OCI-LY7 (cell line): ENCODE measurements at regions not wholly inside any gene's neighbourhood (a gene's known extent, or its start where the extent isn't known, plus 50 kb on each side); places are given as distances from the start of the nearest gene placed in this dataset.

Experiments used
- EZH2phosphoT487 ChIP-seq: fragments of 200-600 bp; sonication (generic); IDR thresholded peaks from 2 replicates; pipeline ENCODE4 v1.6.1; 2018; ENCODE audit warnings: low read depth, borderline replicate concordance, mild to moderate bottlenecking, mixed run types, antibody characterized with exemption, low read length, moderate library complexity, mixed read lengths
- TF ChIP-seq, protein P1 (sequence below): fragments of 200-600 bp; sonication (generic); conservative IDR thresholded peaks from 2 replicates; pipeline ENCODE4 v1.5.1; 2014; ENCODE audit warnings: mild to moderate bottlenecking, antibody characterized with exemption, low read length, moderate library complexity, mixed read lengths

DNA sequence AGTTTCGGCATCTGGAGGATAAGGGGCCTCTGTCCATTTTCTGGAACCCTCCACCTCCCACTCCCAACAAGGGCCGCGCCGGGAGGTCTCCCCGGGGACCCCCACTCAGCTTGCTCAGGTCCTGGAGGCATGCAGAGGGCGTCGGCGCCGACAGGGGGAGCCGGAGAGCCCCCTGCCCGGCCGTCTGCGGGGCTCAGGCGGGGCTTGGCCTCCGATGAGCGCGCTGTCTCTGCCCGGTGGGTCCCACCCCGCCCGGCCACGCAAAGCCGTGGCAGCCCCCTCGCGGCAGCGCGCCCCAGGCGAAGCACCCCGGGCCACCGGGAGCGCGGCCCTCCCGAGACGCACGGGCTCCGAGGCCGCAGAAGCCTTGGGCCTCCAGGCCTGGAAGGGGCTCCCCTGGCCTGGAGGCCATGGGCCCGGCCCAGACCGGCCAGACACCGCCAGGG is 149.7 kb upstream of the ZNF536 start:
- TF ChIP-seq, protein P1, sequence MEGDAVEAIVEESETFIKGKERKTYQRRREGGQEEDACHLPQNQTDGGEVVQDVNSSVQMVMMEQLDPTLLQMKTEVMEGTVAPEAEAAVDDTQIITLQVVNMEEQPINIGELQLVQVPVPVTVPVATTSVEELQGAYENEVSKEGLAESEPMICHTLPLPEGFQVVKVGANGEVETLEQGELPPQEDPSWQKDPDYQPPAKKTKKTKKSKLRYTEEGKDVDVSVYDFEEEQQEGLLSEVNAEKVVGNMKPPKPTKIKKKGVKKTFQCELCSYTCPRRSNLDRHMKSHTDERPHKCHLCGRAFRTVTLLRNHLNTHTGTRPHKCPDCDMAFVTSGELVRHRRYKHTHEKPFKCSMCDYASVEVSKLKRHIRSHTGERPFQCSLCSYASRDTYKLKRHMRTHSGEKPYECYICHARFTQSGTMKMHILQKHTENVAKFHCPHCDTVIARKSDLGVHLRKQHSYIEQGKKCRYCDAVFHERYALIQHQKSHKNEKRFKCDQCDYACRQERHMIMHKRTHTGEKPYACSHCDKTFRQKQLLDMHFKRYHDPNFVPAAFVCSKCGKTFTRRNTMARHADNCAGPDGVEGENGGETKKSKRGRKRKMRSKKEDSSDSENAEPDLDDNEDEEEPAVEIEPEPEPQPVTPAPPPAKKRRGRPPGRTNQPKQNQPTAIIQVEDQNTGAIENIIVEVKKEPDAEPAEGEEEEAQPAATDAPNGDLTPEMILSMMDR = peak; percentile 70
- TF ChIP-seq EZH2phosphoT487 = no peak
